Neural cell (in vitro differentiated cells): ENCODE measurements at regions not wholly inside any gene's neighbourhood (a gene's known extent, or its start where the extent isn't known, plus 50 kb on each side); places are given as distances from the start of the nearest gene placed in this dataset.

Experiments
- CTCF ChIP-seq: fragments of 450-650 bp; IDR thresholded peaks from 2 replicates; pipeline ENCODE4 v1.5.1; 2014; ENCODE audit warnings: antibody characterized with exemption, mild to moderate bottlenecking, moderate library complexity; ENCODE audit not compliant: poor library complexity, severe bottlenecking
- EZH2 ChIP-seq: fragments of 200-600, 300-800 bp; shearing (Covaris generic), sonication (generic); IDR thresholded peaks from 2 replicates; pipeline ENCODE4 v1.6.1; 2014; ENCODE audit warnings: antibody characterized with exemption, low read length, borderline replicate concordance, mild to moderate bottlenecking; ENCODE audit not compliant: insufficient read depth, poor library complexity, severe bottlenecking

GRCh38 chr5:10856071-10856470, 95.0 kb upstream of the DAP start:
- TF ChIP-seq EZH2 = no peak
- no peak for TF ChIP-seq CTCF
